ENCODE measurements at regions not wholly inside any gene's neighbourhood (a gene's known extent, or its start where the extent isn't known, plus 50 kb on each side); places are given as distances from the start of the nearest gene placed in this dataset.

GRCh38 chr16:79329967-79330366 lies 270.6 kb downstream of the MAF start:
- TF ChIP-seq CTCF (IDR thresholded peaks at IDR 0.05), result no peak
- no peak for TF ChIP-seq POLR2A (IDR thresholded peaks at IDR 0.05)
